Lung (tissue), 11 donors: ENCODE measurements at regions not wholly inside any gene's neighbourhood (a gene's known extent, or its start where the extent isn't known, plus 50 kb on each side); places are given as distances from the start of the nearest gene placed in this dataset.

ENCODE experiments used
- ATAC-seq: fragments of 200-7000 bp; cut with Tn5 transposase; one replicate; pipeline ENCODE4 v1.9.1; 2020; ENCODE audit warnings: moderate number of reproducible peaks; ENCODE audit not compliant: insufficient read depth, low FRiP score
- DNase-seq, 3 donors: peaks; one replicate each; pipeline ENCODE4 v3.0.0-alpha.2; 2013 to 2017
- H3K27ac ChIP-seq, 2 donors: one replicate each; pipeline ENCODE4 v1.5.1; 2013; ENCODE audit warnings: mild to moderate bottlenecking in 2 of 2, moderate library complexity in 2 of 2, control low read depth in 1 of 2, inconsistent platforms in 1 of 2, low read depth in 1 of 2, low read length in 1 of 2
- H3K27me3 ChIP-seq, 3 donors: one replicate each; pipeline ENCODE4 v1.5.1; 2013; ENCODE audit warnings: low read length in 2 of 3; ENCODE audit not compliant: control insufficient read depth in 3 of 3, insufficient read depth in 3 of 3
- H3K36me3 ChIP-seq, 4 donors: one replicate each; pipeline ENCODE4 v1.5.1; 2013; ENCODE audit warnings: low read length in 4 of 4, mild to moderate bottlenecking in 1 of 4, moderate library complexity in 1 of 4; ENCODE audit not compliant: control insufficient read depth in 4 of 4, insufficient read depth in 4 of 4
- H3K4me1 ChIP-seq, 5 donors: one replicate each; pipeline ENCODE4 v1.5.1; 2013; ENCODE audit warnings: low read length in 5 of 5, mild to moderate bottlenecking in 2 of 5, moderate library complexity in 1 of 5; ENCODE audit not compliant: control insufficient read depth in 5 of 5, insufficient read depth in 5 of 5
- H3K4me3 ChIP-seq: one replicate; pipeline ENCODE4 v1.5.1; 2013; ENCODE audit warnings: mild to moderate bottlenecking, control low read depth, moderate library complexity
- H3K9ac ChIP-seq, 2 donors: one replicate each; pipeline ENCODE4 v1.5.1; 2013; ENCODE audit warnings: low read length in 2 of 2, control low read depth in 1 of 2; ENCODE audit not compliant: insufficient read depth in 1 of 2
- H3K9me3 ChIP-seq, 4 donors: one replicate each; pipeline ENCODE4 v1.5.1; 2013; ENCODE audit warnings: low read length in 3 of 4, mild to moderate bottlenecking in 1 of 4, moderate library complexity in 1 of 4; ENCODE audit not compliant: control insufficient read depth in 4 of 4, insufficient read depth in 3 of 4
- WGBS, 2 donors: extraction: QIAGEN DNeasy Blood & Tissue Kit; methylation state at CpG; one replicate each; pipeline ENCODE4 v1.1.7; 2013; 5-methylcytosine and 5-hydroxymethylcytosine counted together
- TF ChIP-seq, protein P1 (sequence below): IDR thresholded peaks from 2 replicates; pipeline ENCODE4 v1.5.1; 2012; ENCODE audit warnings: mild to moderate bottlenecking; ENCODE audit errors: control extremely low read depth, extremely low read depth
- donor health status: control.
- donor health status: control.
- donor health status: Bipolar disorder and iron deficiency.
- donor health status: healthy.
- donor health status: DM: yes; HTN: yes; CAD: no.

DNA sequence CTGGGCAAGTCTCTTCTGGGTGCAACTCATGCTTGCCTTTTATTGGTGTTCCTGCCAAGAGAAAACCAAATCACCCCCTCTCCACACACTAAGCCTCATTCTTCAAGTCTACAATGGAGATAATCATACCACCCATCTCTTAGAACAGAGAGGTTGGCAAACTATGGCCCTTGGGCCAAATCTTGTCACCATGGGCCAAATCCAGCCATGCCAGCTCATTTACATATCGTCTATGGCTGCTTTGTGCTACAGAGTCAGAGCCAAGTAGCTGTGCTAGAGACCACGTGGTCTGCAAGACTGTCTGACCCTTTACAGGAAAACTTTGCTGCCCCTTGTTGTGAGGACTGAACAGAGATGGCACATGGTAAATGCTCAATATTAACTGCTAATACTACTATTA is 270.3 kb upstream of the PARD3B start:
- WGBS, 2 donors: 81 to 84% methylated on average over 2 of the region's 2 CpGs
- TF ChIP-seq, protein P1, sequence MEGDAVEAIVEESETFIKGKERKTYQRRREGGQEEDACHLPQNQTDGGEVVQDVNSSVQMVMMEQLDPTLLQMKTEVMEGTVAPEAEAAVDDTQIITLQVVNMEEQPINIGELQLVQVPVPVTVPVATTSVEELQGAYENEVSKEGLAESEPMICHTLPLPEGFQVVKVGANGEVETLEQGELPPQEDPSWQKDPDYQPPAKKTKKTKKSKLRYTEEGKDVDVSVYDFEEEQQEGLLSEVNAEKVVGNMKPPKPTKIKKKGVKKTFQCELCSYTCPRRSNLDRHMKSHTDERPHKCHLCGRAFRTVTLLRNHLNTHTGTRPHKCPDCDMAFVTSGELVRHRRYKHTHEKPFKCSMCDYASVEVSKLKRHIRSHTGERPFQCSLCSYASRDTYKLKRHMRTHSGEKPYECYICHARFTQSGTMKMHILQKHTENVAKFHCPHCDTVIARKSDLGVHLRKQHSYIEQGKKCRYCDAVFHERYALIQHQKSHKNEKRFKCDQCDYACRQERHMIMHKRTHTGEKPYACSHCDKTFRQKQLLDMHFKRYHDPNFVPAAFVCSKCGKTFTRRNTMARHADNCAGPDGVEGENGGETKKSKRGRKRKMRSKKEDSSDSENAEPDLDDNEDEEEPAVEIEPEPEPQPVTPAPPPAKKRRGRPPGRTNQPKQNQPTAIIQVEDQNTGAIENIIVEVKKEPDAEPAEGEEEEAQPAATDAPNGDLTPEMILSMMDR: no peak
- Histone ChIP-seq H3K4me1 (peaks cover 0 to 26% (median 6%) of the 10 kb centered on the region in 5 donors), H3K36me3 (no peaks in the 10 kb centered on the region), H3K9me3 (no peaks in the 10 kb centered on the region), H3K4me3 (no peak overlapping the region), H3K27me3 (no peaks in the 10 kb centered on the region), H3K9ac (no peak overlapping the region), H3K27ac (no peak overlapping the region)
- DNase-seq: no peak
- no peak for ATAC-seq

DNA sequence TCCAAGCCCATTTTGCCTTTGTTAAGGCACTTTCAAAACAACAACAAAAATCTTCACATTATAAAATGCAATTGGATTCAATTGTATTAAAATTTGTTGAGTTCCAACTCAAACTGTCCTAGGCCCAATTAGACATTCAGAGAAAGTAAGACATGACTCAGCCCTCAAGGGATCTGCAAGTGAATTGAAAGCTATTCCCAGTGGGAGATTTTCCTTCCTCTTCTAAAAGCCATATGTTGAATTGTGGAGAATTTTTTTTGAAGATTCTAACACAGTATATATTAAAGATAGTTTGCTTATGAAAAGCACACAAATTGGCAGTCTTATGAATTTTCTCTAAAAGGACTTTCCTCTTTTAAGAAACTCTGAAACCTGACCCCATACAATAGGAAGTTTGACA is 268.0 kb upstream of the PARD3B start:
- H3K9ac ChIP-seq: no peak overlapping the region
- TF ChIP-seq, protein P1: no peak
- H3K9me3 ChIP-seq: no peaks in the 10 kb centered on the region
- H3K36me3 ChIP-seq: no peaks in the 10 kb centered on the region
- ATAC-seq (no peak), DNase-seq (no peak)
- H3K27me3 ChIP-seq: no peaks in the 10 kb centered on the region
- H3K4me1 ChIP-seq: peaks cover 0 to 22% (median 6%) of the 10 kb centered on the region in 5 donors
- no peak overlapping the region for H3K27ac ChIP-seq
- no peak overlapping the region for H3K4me3 ChIP-seq

DNA sequence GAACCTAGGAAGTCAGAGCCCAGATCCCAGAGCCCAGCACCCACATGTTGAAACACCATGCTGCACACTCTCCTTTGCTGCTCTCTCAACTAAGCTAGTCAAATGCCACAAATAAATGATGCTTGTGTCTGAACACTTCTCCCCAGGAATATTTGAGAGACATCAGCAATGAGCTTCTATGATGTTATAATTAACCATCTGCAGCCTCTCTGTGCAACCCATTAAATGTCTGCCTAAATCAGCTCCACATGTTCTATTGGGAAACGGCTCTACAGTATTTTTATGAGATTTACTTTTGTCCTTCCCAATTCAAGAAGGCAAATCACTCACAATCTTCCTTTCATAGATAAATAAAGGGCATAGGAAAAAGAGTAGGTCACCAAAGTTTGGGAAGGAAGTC is 266.8 kb upstream of the PARD3B start:
- Histone ChIP-seq H3K4me1 (peaks cover 0 to 15% (median 4%) of the 10 kb centered on the region in 5 donors), H3K4me3 (no peak overlapping the region), H3K27me3 (no peaks in the 10 kb centered on the region), H3K9ac (no peak overlapping the region), H3K27ac (no peak overlapping the region), H3K9me3 (no peaks in the 10 kb centered on the region), H3K36me3 (no peaks in the 10 kb centered on the region)
- TF ChIP-seq, protein P1: no peak
- no peak for ATAC-seq
- DNase-seq: no peak
- 91 to 93% methylated on average over 1 of the region's 1 CpG for WGBS, 2 donors

DNA sequence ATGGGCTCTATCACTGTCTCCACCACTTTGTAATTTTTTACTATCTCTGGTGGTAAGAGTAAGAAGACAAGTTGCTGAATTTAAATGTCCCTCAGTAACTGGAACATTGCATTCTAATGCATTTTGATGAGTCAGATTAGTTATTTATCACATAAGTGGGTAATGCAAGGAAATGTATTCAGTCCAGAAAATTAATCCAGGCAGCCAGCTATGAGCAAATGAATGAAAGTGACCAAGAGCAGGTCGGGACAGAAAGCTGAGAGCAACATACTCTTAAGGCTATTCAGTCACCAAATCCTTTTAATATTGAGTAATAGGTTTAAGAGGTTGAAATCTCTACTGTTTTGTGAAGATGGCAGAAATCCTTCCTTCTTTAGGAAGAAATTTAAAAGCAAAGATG is 265.5 kb upstream of the PARD3B start:
- Histone ChIP-seq H3K27me3 (no peaks in the 10 kb centered on the region), H3K9ac (no peak overlapping the region), H3K4me3 (no peak overlapping the region), H3K27ac (no peak overlapping the region), H3K9me3 (no peaks in the 10 kb centered on the region), H3K4me1 (peaks cover 0 to 4% (median 0%) of the 10 kb centered on the region in 5 donors), H3K36me3 (no peaks in the 10 kb centered on the region)
- ATAC-seq (no peak), DNase-seq (no peak)
- 64 to 73% methylated on average over 1 of the region's 1 CpG for WGBS, 2 donors
- TF ChIP-seq, protein P1: no peak
